Small intestine (tissue), 7 donors: ENCODE measurements at regions not wholly inside any gene's neighbourhood (a gene's known extent, or its start where the extent isn't known, plus 50 kb on each side); places are given as distances from the start of the nearest gene placed in this dataset.
"Not testable (repeated sequence)": the region's sequence is repeated elsewhere in the genome, so short reads cannot be mapped to it uniquely, and the experiment has no call there.

Source experiments
- DNase-seq, 2 donors: peaks; one replicate each; pipeline versions ENCODE4 v3.0.0 to v3.0.0-alpha.2; 2013
- FAIRE-seq: peaks from 2 replicates; lab custom pipeline; 2012; peaks lifted over from hg19 to GRCh38; lab: Jason Lieb, UNC
- H3K27ac ChIP-seq, 3 donors: one replicate each; pipeline ENCODE4 v1.5.1; 2013; ENCODE audit warnings: low read length in 2 of 3, mild to moderate bottlenecking in 2 of 3, control low read depth in 1 of 3, inconsistent platforms in 1 of 3, low read depth in 1 of 3, moderate library complexity in 1 of 3
- H3K27me3 ChIP-seq, 3 donors: one replicate each; pipeline ENCODE4 v1.6.1; 2013; ENCODE audit warnings: low read length in 3 of 3, inconsistent platforms in 1 of 3; ENCODE audit not compliant: control insufficient read depth in 3 of 3, insufficient read depth in 3 of 3
- H3K36me3 ChIP-seq, 3 donors: one replicate each; pipeline ENCODE4 v1.6.1; 2013; ENCODE audit warnings: low read length in 3 of 3, inconsistent platforms in 1 of 3, low read depth in 1 of 3, mild to moderate bottlenecking in 1 of 3, moderate library complexity in 1 of 3; ENCODE audit not compliant: control insufficient read depth in 3 of 3, insufficient read depth in 2 of 3
- H3K4me1 ChIP-seq, 3 donors: one replicate each; pipeline ENCODE4 v1.6.1; 2013; ENCODE audit warnings: low read length in 2 of 3, inconsistent platforms in 1 of 3, low read depth in 1 of 3, mild to moderate bottlenecking in 1 of 3, moderate library complexity in 1 of 3; ENCODE audit not compliant: control insufficient read depth in 3 of 3, insufficient read depth in 2 of 3
- H3K4me3 ChIP-seq, 3 donors: one replicate each; pipeline ENCODE4 v1.5.1; 2013; ENCODE audit warnings: low read length in 3 of 3, control low read depth in 1 of 3, inconsistent platforms in 1 of 3, low read depth in 1 of 3, mild to moderate bottlenecking in 1 of 3, moderate library complexity in 1 of 3
- H3K9me3 ChIP-seq, 2 donors: one replicate each; pipeline ENCODE4 v1.6.1; 2013; ENCODE audit warnings: low read depth in 1 of 2, low read length in 1 of 2; ENCODE audit not compliant: control insufficient read depth in 2 of 2, insufficient read depth in 1 of 2
- WGBS, 3 donors: extraction: QIAGEN DNeasy Blood & Tissue Kit; methylation state at CpG; one replicate each; pipeline ENCODE4 v1.1.7; 2013; 5-methylcytosine and 5-hydroxymethylcytosine counted together
- donor health status: healthy with polysubstance abuse.
- donor health status: control.
- donor health status: control.
- donor health status: Bipolar disorder and iron deficiency.
- donor health status: healthy.

- not testable (repeated sequence) for H3K27ac ChIP-seq, H3K36me3 ChIP-seq, FAIRE-seq, H3K4me1 ChIP-seq, H3K9me3 ChIP-seq, H3K27me3 ChIP-seq, H3K4me3 ChIP-seq, DNase-seq
- 69 to 78% (median 71%) methylated on average over 1 of the region's 1 CpG for WGBS, 3 donors
Measured at GRCh38 chr12:88809841-88810240, 229.6 kb upstream of the KITLG start.

- Histone ChIP-seq H3K27ac (no peak overlapping the region), H3K4me1 (no peaks in the 10 kb centered on the region)
Measured at GRCh38 chr12:88805692-88806091, 225.4 kb upstream of the KITLG start.

GRCh38 chr12:88805286-88805685, 225.0 kb upstream of the KITLG start:
- DNase-seq, result no peak
- H3K9me3 ChIP-seq, result peaks cover 0 to 3% of the 10 kb centered on the region in 2 donors
- no peaks in the 10 kb centered on the region for H3K36me3 ChIP-seq
- WGBS, 3 donors, result 83 to 96% (median 89%) methylated on average over 2 of the region's 2 CpGs
- no peaks in the 10 kb centered on the region for H3K4me1 ChIP-seq
- H3K4me3 ChIP-seq, result no peak overlapping the region
- no peak for FAIRE-seq
- H3K27ac ChIP-seq, result no peak overlapping the region
- H3K27me3 ChIP-seq, result no peaks in the 10 kb centered on the region

More at GRCh38 chr12:88805692-88806091, 225.4 kb upstream of the KITLG start:
- Histone ChIP-seq H3K9me3 (no peaks in the 10 kb centered on the region), H3K36me3 (no peaks in the 10 kb centered on the region), H3K27me3 (no peaks in the 10 kb centered on the region), H3K4me3 (no peak overlapping the region)
- DNase-seq (no peak), FAIRE-seq (no peak)
- 33 to 65% (median 59%) methylated on average over 1 of the region's 1 CpG for WGBS, 3 donors

- Histone ChIP-seq H3K4me3 (no peak overlapping the region), H3K27me3 (no peaks in the 10 kb centered on the region), H3K36me3 (no peaks in the 10 kb centered on the region), H3K27ac (no peak overlapping the region), H3K9me3 (peaks cover 0 to 4% of the 10 kb centered on the region in 2 donors), H3K4me1 (no peaks in the 10 kb centered on the region)
- FAIRE-seq (no peak), DNase-seq (no peak)
- WGBS, 3 donors, result 79 to 87% (median 86%) methylated on average over 3 of the region's 3 CpGs
Measured at GRCh38 chr12:88802096-88802706, 221.9 kb upstream of the KITLG start.

- Histone ChIP-seq H3K9me3 (peaks cover 0 to 4% of the 10 kb centered on the region in 2 donors), H3K36me3 (no peaks in the 10 kb centered on the region), H3K27me3 (no peaks in the 10 kb centered on the region), H3K4me1 (no peaks in the 10 kb centered on the region), H3K4me3 (no peak overlapping the region), H3K27ac (no peak overlapping the region)
- DNase-seq (no peak), FAIRE-seq (no peak)
- 18 to 68% (median 35%) methylated on average over 1 of the region's 1 CpG for WGBS, 3 donors
Measured at GRCh38 chr12:88801227-88802095, 221.2 kb upstream of the KITLG start.

GRCh38 chr12:88793096-88793495, 212.8 kb upstream of the KITLG start:
- no peak overlapping the region for H3K27ac ChIP-seq
- no peaks in the 10 kb centered on the region for H3K27me3 ChIP-seq
- DNase-seq (no peak), FAIRE-seq (no peak)
- no peaks in the 10 kb centered on the region for H3K36me3 ChIP-seq
- peaks cover 0 to 19% of the 10 kb centered on the region in 2 donors for H3K9me3 ChIP-seq
- H3K4me3 ChIP-seq, result no peak overlapping the region
- H3K4me1 ChIP-seq, result no peaks in the 10 kb centered on the region

GRCh38 chr12:88790231-88790630, 210.0 kb upstream of the KITLG start:
- Histone ChIP-seq H3K36me3 (no peaks in the 10 kb centered on the region), H3K4me3 (no peak overlapping the region), H3K27me3 (no peaks in the 10 kb centered on the region), H3K27ac (no peak overlapping the region), H3K9me3 (peaks cover 0 to 19% of the 10 kb centered on the region in 2 donors), H3K4me1 (no peaks in the 10 kb centered on the region)
- WGBS, 3 donors, result 53 to 79% (median 63%) methylated on average over 1 of the region's 1 CpG
- FAIRE-seq (no peak), DNase-seq (no peak)

GRCh38 chr12:88784166-88784565, 203.9 kb upstream of the KITLG start:
- H3K27me3 ChIP-seq, result no peaks in the 10 kb centered on the region
- no peak overlapping the region for H3K27ac ChIP-seq
- no peaks in the 10 kb centered on the region for H3K9me3 ChIP-seq
- FAIRE-seq, result no peak
- no peak overlapping the region for H3K4me3 ChIP-seq
- whole genome bisulfite sequencing, 3 donors, result 12 to 71% (median 29%) methylated on average over 1 of the region's 1 CpG
- H3K36me3 ChIP-seq, result no peaks in the 10 kb centered on the region
- DNase-seq, result peak in 1 of 2 donors; percentile 2
- H3K4me1 ChIP-seq, result no peaks in the 10 kb centered on the region
